Activated B cell treated with CpG ODN at 0.5 μM for 24 hours (primary cell): ENCODE measurements at regions not wholly inside any gene's neighbourhood (a gene's known extent, or its start where the extent isn't known, plus 50 kb on each side); places are given as distances from the start of the nearest gene placed in this dataset.

Experiments used
- ATAC-seq: fragments of 200-7000 bp; cut with Tn5 transposase; one replicate; pipeline ENCODE4 v1.10.0; 2021; ENCODE audit warnings: low read depth, mild to moderate bottlenecking, moderate library complexity
- CTCF ChIA-PET: fragments of 350-600 bp; sonication (Branson Sonifier 250); formaldehyde crosslinking; loops from one replicate; lab custom pipeline; 2021; ENCODE audit warnings: antibody characterized with exemption; lab: Charles Lee
- POLR2A ChIA-PET: fragments of 350-600 bp; sonication (Branson Sonifier 250); formaldehyde crosslinking; loops from one replicate; lab custom pipeline; 2021; ENCODE audit warnings: antibody characterized with exemption; lab: Charles Lee
- DNase-seq: peaks from one replicate; pipeline ENCODE4 v3.0.0; 2022
- H3K27ac Mint-ChIP-seq: one replicate; pipeline ENCODE4 v1.8.0; 2020; ENCODE audit warnings: mixed read lengths
- H3K27me3 Mint-ChIP-seq: one replicate; pipeline ENCODE4 v1.8.0; 2021; ENCODE audit warnings: mixed read lengths
- H3K36me3 Mint-ChIP-seq: one replicate; pipeline ENCODE4 v1.8.0; 2021; ENCODE audit warnings: low read depth, mixed read lengths
- H3K4me1 Mint-ChIP-seq: one replicate; pipeline ENCODE4 v1.8.0; 2021; ENCODE audit warnings: mixed read lengths
- H3K4me3 Mint-ChIP-seq: one replicate; pipeline ENCODE4 v1.8.0; 2020; ENCODE audit warnings: mild to moderate bottlenecking, mixed read lengths
- H3K9me3 Mint-ChIP-seq: one replicate; pipeline ENCODE4 v1.8.0; 2020; ENCODE audit warnings: mixed read lengths
- CTCF ChIP-seq: fragments of 200-600 bp; IDR thresholded peaks from one replicate; pipeline ENCODE4 v1.8.0; 2022; ENCODE audit warnings: antibody characterized with exemption, mild to moderate bottlenecking
- intact Hi-C: fragments of 100-400 bp; cut with micrococcal nuclease; formaldehyde crosslinking; loops from one replicate; pipeline ENCODE4 v1.15.1; 2024

- no peaks in the 10 kb centered on the region for H3K27me3 Mint-ChIP-seq
- ChIA-PET POLR2A (no interaction called here), CTCF (no interaction called here)
- no peak overlapping the region for H3K27ac Mint-ChIP-seq
- H3K9me3 Mint-ChIP-seq: no peaks in the 10 kb centered on the region
- intact Hi-C loops: no loop called here
- H3K36me3 Mint-ChIP-seq: no peaks in the 10 kb centered on the region
- H3K4me1 Mint-ChIP-seq: no peaks in the 10 kb centered on the region
- DNase-seq (no peak), ATAC-seq (no peak)
- no peak for TF ChIP-seq CTCF
- H3K4me3 Mint-ChIP-seq: no peak overlapping the region
Measured at GRCh38 chr5:167351316-167351715, 940.1 kb upstream of the WWC1 start.

- ATAC-seq (no peak), DNase-seq (no peak)
- no peak overlapping the region for H3K4me3 Mint-ChIP-seq
- CTCF ChIA-PET: no interaction called here
- H3K9me3 Mint-ChIP-seq: no peaks in the 10 kb centered on the region
- H3K4me1 Mint-ChIP-seq: no peaks in the 10 kb centered on the region
- no peaks in the 10 kb centered on the region for H3K27me3 Mint-ChIP-seq
- intact Hi-C loops: no loop called here
- TF ChIP-seq CTCF: no peak
- no peaks in the 10 kb centered on the region for H3K36me3 Mint-ChIP-seq
- H3K27ac Mint-ChIP-seq: no peak overlapping the region
- POLR2A ChIA-PET: no interaction called here
Measured at GRCh38 chr5:167352801-167353200, 938.6 kb upstream of the WWC1 start.

GRCh38 chr5:167355346-167355745, 936.1 kb upstream of the WWC1 start:
- CTCF ChIA-PET: no interaction called here
- intact Hi-C loops: no loop called here
- ATAC-seq (no peak), DNase-seq (no peak)
- Mint-ChIP-seq H3K9me3 (no peaks in the 10 kb centered on the region), H3K4me1 (no peaks in the 10 kb centered on the region), H3K36me3 (no peaks in the 10 kb centered on the region), H3K27me3 (no peaks in the 10 kb centered on the region), H3K4me3 (no peak overlapping the region), H3K27ac (no peak overlapping the region)
- POLR2A ChIA-PET: no interaction called here
- TF ChIP-seq CTCF: no peak

GRCh38 chr5:167356374-167356773, 935.1 kb upstream of the WWC1 start:
- intact Hi-C loops: no loop called here
- DNase-seq: no peak
- no peak overlapping the region for H3K27ac Mint-ChIP-seq
- TF ChIP-seq CTCF: no peak
- no peak for ATAC-seq
- no peaks in the 10 kb centered on the region for H3K4me1 Mint-ChIP-seq
- ChIA-PET POLR2A (no interaction called here), CTCF (no interaction called here)
- H3K36me3 Mint-ChIP-seq: no peaks in the 10 kb centered on the region
- no peaks in the 10 kb centered on the region for H3K9me3 Mint-ChIP-seq
- no peak overlapping the region for H3K4me3 Mint-ChIP-seq
- no peaks in the 10 kb centered on the region for H3K27me3 Mint-ChIP-seq

- no peak overlapping the region for H3K27ac Mint-ChIP-seq
- no peaks in the 10 kb centered on the region for H3K27me3 Mint-ChIP-seq
- ATAC-seq: no peak
- H3K4me3 Mint-ChIP-seq: no peak overlapping the region
- ChIA-PET POLR2A (no interaction called here), CTCF (no interaction called here)
- no peaks in the 10 kb centered on the region for H3K4me1 Mint-ChIP-seq
- intact Hi-C loops: no loop called here
- H3K36me3 Mint-ChIP-seq: no peaks in the 10 kb centered on the region
- no peak for DNase-seq
- no peak for TF ChIP-seq CTCF
- H3K9me3 Mint-ChIP-seq: peaks cover 6% of the 10 kb centered on the region
Measured at GRCh38 chr5:167358868-167359492, 932.5 kb upstream of the WWC1 start.
